ENCODE measurements at regions not wholly inside any gene's neighbourhood (a gene's known extent, or its start where the extent isn't known, plus 50 kb on each side); places are given as distances from the start of the nearest gene placed in this dataset.

GRCh38 chr3:132925256-132925930, 112.8 kb upstream of the TMEM108 start:
- no peak overlapping the region for H3K4me3 ChIP-seq (ENCODE audit: low read length)
- no peak overlapping the region for H2BK5ac ChIP-seq (ENCODE audit: low read length)
- H4K5ac ChIP-seq (ENCODE audit: low read length) = no peak overlapping the region
- no peak for DNase-seq
- H2AK5ac ChIP-seq (ENCODE audit: low read length) = no peak overlapping the region
- no peak overlapping the region for H3K18ac ChIP-seq (ENCODE audit: low read length)
- H2BK15ac ChIP-seq (replicated peaks; ENCODE audit: low read depth) = no peak overlapping the region
- no peaks in the 10 kb centered on the region for H3K27me3 ChIP-seq (ENCODE audit: insufficient read depth, low read length, poor library complexity)
- no CpG with 5 or more reads among the region's 4 CpGs for WGBS (ENCODE audit: extremely low coverage, insufficient coverage, low lambda C conversion rate)
- no peak overlapping the region for H3K4ac ChIP-seq (ENCODE audit: low read depth, low read length)
- H3K27ac ChIP-seq (ENCODE audit: low read depth, low read length) = no peak overlapping the region
- H2BK120ac ChIP-seq (ENCODE audit: low read depth, low read length) = no peak overlapping the region
- H3K79me1 ChIP-seq (ENCODE audit: low read length) = no peaks in the 10 kb centered on the region
- no peak overlapping the region for H3K56ac ChIP-seq (ENCODE audit: low read length)
- no peaks in the 10 kb centered on the region for H3K79me2 ChIP-seq (ENCODE audit: control insufficient read depth, insufficient read depth, low read length)
- no peak overlapping the region for H3K9ac ChIP-seq (ENCODE audit: low read length)
- no peaks in the 10 kb centered on the region for H3K4me1 ChIP-seq (ENCODE audit: control insufficient read depth, low read depth, low read length)
- H3K23ac ChIP-seq (ENCODE audit: low read length) = no peak overlapping the region
- no peak overlapping the region for H4K8ac ChIP-seq (ENCODE audit: low read depth, low read length)
- H3K4me2 ChIP-seq (ENCODE audit: low read length) = no peak overlapping the region
- H3K36me3 ChIP-seq (ENCODE audit: control insufficient read depth, insufficient read depth, low read length) = no peaks in the 10 kb centered on the region

GRCh38 chr3:132916096-132916495, 122.1 kb upstream of the TMEM108 start:
- no peak overlapping the region for H3K18ac ChIP-seq (ENCODE audit: low read length)
- no peak overlapping the region for H2BK15ac ChIP-seq (replicated peaks; ENCODE audit: low read depth)
- H3K56ac ChIP-seq (ENCODE audit: low read length) = no peak overlapping the region

GRCh38 chr3:132912416-132912753, 125.8 kb upstream of the TMEM108 start:
- Histone ChIP-seq H3K18ac (ENCODE audit: low read length) (no peak overlapping the region), H3K27me3 (ENCODE audit: insufficient read depth, low read length, poor library complexity) (no peaks in the 10 kb centered on the region), H3K4me2 (ENCODE audit: low read length) (no peak overlapping the region), H3K23ac (ENCODE audit: low read length) (no peak overlapping the region), H3K4me1 (ENCODE audit: control insufficient read depth, low read depth, low read length) (no peaks in the 10 kb centered on the region), H3K36me3 (ENCODE audit: control insufficient read depth, insufficient read depth, low read length) (no peaks in the 10 kb centered on the region), H3K4me3 (ENCODE audit: low read length) (no peak overlapping the region), H3K79me2 (ENCODE audit: control insufficient read depth, insufficient read depth, low read length) (no peaks in the 10 kb centered on the region), H2BK5ac (ENCODE audit: low read length) (no peak overlapping the region), H3K27ac (ENCODE audit: low read depth, low read length) (no peak overlapping the region), H4K5ac (ENCODE audit: low read length) (no peak overlapping the region), H2BK120ac (ENCODE audit: low read depth, low read length) (no peak overlapping the region), H3K56ac (ENCODE audit: low read length) (no peak overlapping the region), H3K4ac (ENCODE audit: low read depth, low read length) (no peak overlapping the region), H3K79me1 (ENCODE audit: low read length) (no peaks in the 10 kb centered on the region), H3K9ac (ENCODE audit: low read length) (no peak overlapping the region), H2AK5ac (ENCODE audit: low read length) (no peak overlapping the region), H2BK15ac (replicated peaks; ENCODE audit: low read depth) (no peak overlapping the region), H4K8ac (ENCODE audit: low read depth, low read length) (no peak overlapping the region)
- WGBS (ENCODE audit: extremely low coverage, insufficient coverage, low lambda C conversion rate) = no CpG with 5 or more reads among the region's 3 CpGs
- DNase-seq = no peak

More at GRCh38 chr3:132916096-132916495, 122.1 kb upstream of the TMEM108 start:
- no peak overlapping the region for H2BK5ac ChIP-seq (ENCODE audit: low read length)
- no peak overlapping the region for H3K23ac ChIP-seq (ENCODE audit: low read length)
- H3K4me2 ChIP-seq (ENCODE audit: low read length) = no peak overlapping the region
- no peak overlapping the region for H4K5ac ChIP-seq (ENCODE audit: low read length)
- H3K9ac ChIP-seq (ENCODE audit: low read length) = no peak overlapping the region
- no peak overlapping the region for H3K27ac ChIP-seq (ENCODE audit: low read depth, low read length)
- H3K79me1 ChIP-seq (ENCODE audit: low read length) = no peaks in the 10 kb centered on the region
- H3K4me1 ChIP-seq (ENCODE audit: control insufficient read depth, low read depth, low read length) = no peaks in the 10 kb centered on the region
- no peak overlapping the region for H2BK120ac ChIP-seq (ENCODE audit: low read depth, low read length)
- no peaks in the 10 kb centered on the region for H3K79me2 ChIP-seq (ENCODE audit: control insufficient read depth, insufficient read depth, low read length)
- no peaks in the 10 kb centered on the region for H3K27me3 ChIP-seq (ENCODE audit: insufficient read depth, low read length, poor library complexity)
- no peak overlapping the region for H2AK5ac ChIP-seq (ENCODE audit: low read length)
- H3K4me3 ChIP-seq (ENCODE audit: low read length) = no peak overlapping the region
- WGBS (ENCODE audit: extremely low coverage, insufficient coverage, low lambda C conversion rate) = no CpG with 5 or more reads among the region's 1 CpG
- no peaks in the 10 kb centered on the region for H3K36me3 ChIP-seq (ENCODE audit: control insufficient read depth, insufficient read depth, low read length)
- DNase-seq = no peak
- no peak overlapping the region for H3K4ac ChIP-seq (ENCODE audit: low read depth, low read length)
- no peak overlapping the region for H4K8ac ChIP-seq (ENCODE audit: low read depth, low read length)

- DNase-seq = no peak
- WGBS (ENCODE audit: extremely low coverage, insufficient coverage, low lambda C conversion rate) = no CpG with 5 or more reads among the region's 4 CpGs
- H3K27ac ChIP-seq (ENCODE audit: low read depth, low read length) = no peak overlapping the region
Measured at GRCh38 chr3:132911741-132912415, 126.3 kb upstream of the TMEM108 start.

GRCh38 chr3:132907293-132907692, 130.9 kb upstream of the TMEM108 start:
- Histone ChIP-seq H3K27me3 (ENCODE audit: insufficient read depth, low read length, poor library complexity) (no peaks in the 10 kb centered on the region), H3K27ac (ENCODE audit: low read depth, low read length) (no peak overlapping the region), H3K23ac (ENCODE audit: low read length) (no peak overlapping the region), H2BK120ac (ENCODE audit: low read depth, low read length) (no peak overlapping the region), H3K9ac (ENCODE audit: low read length) (no peak overlapping the region), H3K79me2 (ENCODE audit: control insufficient read depth, insufficient read depth, low read length) (no peaks in the 10 kb centered on the region), H4K8ac (ENCODE audit: low read depth, low read length) (no peak overlapping the region), H4K5ac (ENCODE audit: low read length) (no peak overlapping the region), H2AK5ac (ENCODE audit: low read length) (no peak overlapping the region), H2BK5ac (ENCODE audit: low read length) (no peak overlapping the region), H3K56ac (ENCODE audit: low read length) (no peak overlapping the region), H2BK15ac (replicated peaks; ENCODE audit: low read depth) (no peak overlapping the region), H3K18ac (ENCODE audit: low read length) (no peak overlapping the region), H3K4me1 (ENCODE audit: control insufficient read depth, low read depth, low read length) (no peaks in the 10 kb centered on the region), H3K36me3 (ENCODE audit: control insufficient read depth, insufficient read depth, low read length) (no peaks in the 10 kb centered on the region), H3K4me3 (ENCODE audit: low read length) (no peak overlapping the region), H3K79me1 (ENCODE audit: low read length) (no peaks in the 10 kb centered on the region), H3K4ac (ENCODE audit: low read depth, low read length) (no peak overlapping the region), H3K4me2 (ENCODE audit: low read length) (no peak overlapping the region)
- no CpG with 5 or more reads among the region's 10 CpGs for WGBS (ENCODE audit: extremely low coverage, insufficient coverage, low lambda C conversion rate)
- DNase-seq = no peak

More at GRCh38 chr3:132911741-132912415, 126.3 kb upstream of the TMEM108 start:
- Histone ChIP-seq H3K4me1 (ENCODE audit: control insufficient read depth, low read depth, low read length) (no peaks in the 10 kb centered on the region), H3K18ac (ENCODE audit: low read length) (no peak overlapping the region), H2AK5ac (ENCODE audit: low read length) (no peak overlapping the region), H3K4me2 (ENCODE audit: low read length) (no peak overlapping the region), H3K36me3 (ENCODE audit: control insufficient read depth, insufficient read depth, low read length) (no peaks in the 10 kb centered on the region), H4K8ac (ENCODE audit: low read depth, low read length) (no peak overlapping the region), H3K56ac (ENCODE audit: low read length) (no peak overlapping the region), H3K79me1 (ENCODE audit: low read length) (no peaks in the 10 kb centered on the region), H2BK5ac (ENCODE audit: low read length) (no peak overlapping the region), H3K4me3 (ENCODE audit: low read length) (no peak overlapping the region), H3K79me2 (ENCODE audit: control insufficient read depth, insufficient read depth, low read length) (no peaks in the 10 kb centered on the region), H2BK15ac (replicated peaks; ENCODE audit: low read depth) (no peak overlapping the region), H3K23ac (ENCODE audit: low read length) (no peak overlapping the region), H2BK120ac (ENCODE audit: low read depth, low read length) (no peak overlapping the region), H4K5ac (ENCODE audit: low read length) (no peak overlapping the region), H3K4ac (ENCODE audit: low read depth, low read length) (no peak overlapping the region), H3K27me3 (ENCODE audit: insufficient read depth, low read length, poor library complexity) (no peaks in the 10 kb centered on the region), H3K9ac (ENCODE audit: low read length) (no peak overlapping the region)

GRCh38 chr3:132900481-132900880, 137.7 kb upstream of the TMEM108 start:
- H2BK120ac ChIP-seq (ENCODE audit: low read depth, low read length) = no peak overlapping the region
- no peaks in the 10 kb centered on the region for H3K27me3 ChIP-seq (ENCODE audit: insufficient read depth, low read length, poor library complexity)
- no peak overlapping the region for H3K4me3 ChIP-seq (ENCODE audit: low read length)
- no peak overlapping the region for H2BK15ac ChIP-seq (replicated peaks; ENCODE audit: low read depth)
- H3K56ac ChIP-seq (ENCODE audit: low read length) = no peak overlapping the region
- no peak overlapping the region for H2AK5ac ChIP-seq (ENCODE audit: low read length)
- H3K4me1 ChIP-seq (ENCODE audit: control insufficient read depth, low read depth, low read length) = no peaks in the 10 kb centered on the region
- no peak overlapping the region for H3K27ac ChIP-seq (ENCODE audit: low read depth, low read length)
- H3K4ac ChIP-seq (ENCODE audit: low read depth, low read length) = no peak overlapping the region
- H4K8ac ChIP-seq (ENCODE audit: low read depth, low read length) = no peak overlapping the region
- DNase-seq = no peak
- no peak overlapping the region for H3K4me2 ChIP-seq (ENCODE audit: low read length)
- no peaks in the 10 kb centered on the region for H3K79me2 ChIP-seq (ENCODE audit: control insufficient read depth, insufficient read depth, low read length)
- no peak overlapping the region for H3K23ac ChIP-seq (ENCODE audit: low read length)
- no peak overlapping the region for H3K18ac ChIP-seq (ENCODE audit: low read length)
- no peaks in the 10 kb centered on the region for H3K79me1 ChIP-seq (ENCODE audit: low read length)
- H3K36me3 ChIP-seq (ENCODE audit: control insufficient read depth, insufficient read depth, low read length) = no peaks in the 10 kb centered on the region
- H2BK5ac ChIP-seq (ENCODE audit: low read length) = no peak overlapping the region
- H4K5ac ChIP-seq (ENCODE audit: low read length) = no peak overlapping the region
- H3K9ac ChIP-seq (ENCODE audit: low read length) = no peak overlapping the region
